Upper lobe of left lung (tissue), 6 donors: ENCODE measurements at regions not wholly inside any gene's neighbourhood (a gene's known extent, or its start where the extent isn't known, plus 50 kb on each side); places are given as distances from the start of the nearest gene placed in this dataset.

ENCODE experiments used
- ATAC-seq, 2 donors: fragments of 200-7000 bp; cut with Tn5 transposase; one replicate each; pipeline ENCODE4 v1.9.1; 2022; ENCODE audit warnings: mild to moderate bottlenecking in 2 of 2, moderate library complexity in 2 of 2; ENCODE audit not compliant: low FRiP score in 2 of 2
- DNase-seq, 2 donors: peaks; one replicate each; pipeline ENCODE4 v3.0.0-alpha.2; 2019 to 2020
- H3K27ac ChIP-seq, 4 donors: fragments of 200-600 bp; sonication (generic); one replicate each; pipeline ENCODE4 v1.5.1; 2016 to 2019
- H3K27me3 ChIP-seq, 4 donors: fragments of 200-600 bp; sonication (generic); one replicate each; pipeline ENCODE4 v1.5.1; 2017 to 2019
- H3K36me3 ChIP-seq, 4 donors: fragments of 200-600 bp; sonication (generic); one replicate each; pipeline ENCODE4 v1.5.1; 2016 to 2019
- H3K4me1 ChIP-seq, 4 donors: fragments of 200-600 bp; sonication (generic); one replicate each; pipeline ENCODE4 v1.5.1; 2018 to 2019
- H3K4me3 ChIP-seq, 4 donors: fragments of 200-600 bp; sonication (generic); one replicate each; pipeline ENCODE4 v1.5.1; 2017 to 2019; ENCODE audit warnings: mild to moderate bottlenecking in 2 of 4, moderate library complexity in 1 of 4
- H3K9me3 ChIP-seq, 4 donors: fragments of 200-600 bp; sonication (generic); one replicate each; pipeline ENCODE4 v1.5.1; 2018 to 2019
- CTCF ChIP-seq, 6 experiments: fragments of 450-650 bp in 4 of 6; fragments of 200-600 bp in 2 of 6; sonication (generic) in 2 of 6; IDR thresholded peaks; one replicate each; pipeline ENCODE4 v1.5.1; 2016 to 2019; ENCODE audit warnings: antibody characterized with exemption in 6 of 6
- EP300 ChIP-seq, 4 donors: sonication (generic); formaldehyde crosslinking; IDR thresholded peaks; one replicate each; pipeline ENCODE4 v1.5.1; 2017; ENCODE audit warnings: antibody characterized with exemption in 4 of 4, control low read depth in 2 of 4
- POLR2A ChIP-seq, 4 donors: fragments of 450-650 bp; IDR thresholded peaks; one replicate each; pipeline ENCODE4 v1.5.1; 2016 to 2017; ENCODE audit warnings: antibody characterized with exemption in 4 of 4, mild to moderate bottlenecking in 2 of 4
- POLR2AphosphoS5 ChIP-seq, 2 donors: sonication (generic); formaldehyde crosslinking; IDR thresholded peaks; one replicate each; pipeline ENCODE4 v1.5.1; 2017; ENCODE audit warnings: antibody characterized with exemption in 2 of 2
- WGBS, 2 donors: methylation state at CpG; one replicate each; pipeline ENCODE4 v1.1.5; 2017 to 2018; 5-methylcytosine and 5-hydroxymethylcytosine counted together
- donor health status: DM: no; HTN: no; CAD: no; lungs with moderate emphysema.
- donor health status: DM: no; HTN: yes; CAD: no; lungs with severe emphysema.

DNA sequence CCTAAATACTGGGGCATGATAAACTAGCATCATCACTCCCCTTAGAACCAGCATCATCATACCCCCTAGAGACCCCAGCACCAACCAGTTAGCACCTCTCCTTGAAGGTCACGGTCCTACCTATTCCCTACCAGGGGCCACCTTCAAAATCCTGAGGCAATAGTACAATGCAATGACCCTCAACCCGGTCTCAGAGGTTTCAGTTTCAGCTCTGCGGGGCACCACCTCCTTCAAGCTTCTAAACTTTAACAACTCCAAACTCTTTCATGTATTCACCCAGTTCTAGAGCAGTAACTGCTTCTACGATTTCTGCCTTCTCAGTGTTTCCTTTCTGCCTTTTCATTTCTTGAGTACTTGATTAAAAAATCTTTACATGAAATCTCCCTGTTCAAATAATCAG, 130.1 kb upstream of the EPB41L4A start:
- H3K4me1 ChIP-seq = peaks cover 0 to 3% (median 0%) of the 10 kb centered on the region in 4 donors
- no peak overlapping the region for H3K4me3 ChIP-seq
- H3K27ac ChIP-seq = no peak overlapping the region
- TF ChIP-seq EP300 (IDR thresholded peaks at IDR 0.05) (no peak), POLR2AphosphoS5 (IDR thresholded peaks at IDR 0.05) (no peak), POLR2A (IDR thresholded peaks at IDR 0.05) (no peak), CTCF (IDR thresholded peaks at IDR 0.05) (no peak)
- H3K9me3 ChIP-seq = no peaks in the 10 kb centered on the region
- no peaks in the 10 kb centered on the region for H3K36me3 ChIP-seq
- H3K27me3 ChIP-seq = no peaks in the 10 kb centered on the region
- DNase-seq (no peak), ATAC-seq (no peak)
- WGBS, 2 donors = 68 to 71% methylated on average over 4 of the region's 4 CpGs

- Histone ChIP-seq H3K9me3 (no peaks in the 10 kb centered on the region), H3K27me3 (no peaks in the 10 kb centered on the region), H3K27ac (no peak overlapping the region), H3K4me3 (no peak overlapping the region), H3K4me1 (peaks cover 0 to 3% (median 0%) of the 10 kb centered on the region in 4 donors), H3K36me3 (no peaks in the 10 kb centered on the region)
- no peak for DNase-seq
- TF ChIP-seq CTCF (IDR thresholded peaks at IDR 0.05) (no peak), POLR2A (IDR thresholded peaks at IDR 0.05) (no peak), POLR2AphosphoS5 (IDR thresholded peaks at IDR 0.05) (no peak), EP300 (IDR thresholded peaks at IDR 0.05) (no peak)
- WGBS, 2 donors = 67 to 72% methylated on average over 2 of the region's 2 CpGs
- ATAC-seq = no peak
Observed at GRCh38 chr5:112549605-112550166, 130.6 kb upstream of the EPB41L4A start.

GRCh38 chr5:112551419-112552032, 132.4 kb upstream of the EPB41L4A start:
- TF ChIP-seq POLR2AphosphoS5 (IDR thresholded peaks at IDR 0.05) (no peak), CTCF (IDR thresholded peaks at IDR 0.05) (peak; percentile 49 to 81 (median 72))
- no peak overlapping the region for H3K4me3 ChIP-seq
- ATAC-seq (peak in 1 of 2 donors; percentile 63), DNase-seq (no peak)
- 44 to 47% methylated on average over 5 of the region's 5 CpGs for WGBS, 2 donors
- no peaks in the 10 kb centered on the region for H3K9me3 ChIP-seq
- no peaks in the 10 kb centered on the region for H3K27me3 ChIP-seq
- H3K27ac ChIP-seq = no peak overlapping the region
- no peaks in the 10 kb centered on the region for H3K36me3 ChIP-seq
- peaks cover 0 to 3% (median 0%) of the 10 kb centered on the region in 4 donors for H3K4me1 ChIP-seq

DNA sequence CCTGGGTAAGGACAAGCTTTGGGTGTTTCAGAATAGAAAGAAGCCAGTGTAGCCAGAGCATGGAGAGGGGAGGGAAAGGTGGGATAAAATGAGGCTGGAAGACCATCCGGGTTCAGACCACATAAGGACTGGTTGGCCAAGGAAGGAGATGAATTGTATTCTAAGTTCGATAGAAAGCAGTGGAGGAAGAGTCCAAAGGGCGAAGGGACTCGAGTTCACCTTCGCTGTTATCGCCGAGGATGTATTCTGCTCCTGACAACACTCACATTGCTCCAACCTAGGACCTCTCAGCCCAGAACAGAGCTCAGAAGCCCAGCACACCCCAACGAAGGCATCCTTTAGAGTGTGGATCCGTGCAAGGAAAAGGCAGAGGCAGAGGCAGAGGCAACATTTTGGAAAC, 133.1 kb upstream of the EPB41L4A start:
- WGBS, 2 donors = 94% methylated on average over 9 of the region's 9 CpGs
- no peaks in the 10 kb centered on the region for H3K27me3 ChIP-seq
- no peak for DNase-seq

More for the DNA sequence above, 133.1 kb upstream of the EPB41L4A start:
- Histone ChIP-seq H3K36me3 (no peaks in the 10 kb centered on the region), H3K4me1 (peaks cover 0 to 3% (median 0%) of the 10 kb centered on the region in 4 donors), H3K9me3 (no peaks in the 10 kb centered on the region), H3K4me3 (no peak overlapping the region), H3K27ac (no peak overlapping the region)
- TF ChIP-seq POLR2AphosphoS5 (IDR thresholded peaks at IDR 0.05) = no peak
- no peak for TF ChIP-seq CTCF (IDR thresholded peaks at IDR 0.05)
- TF ChIP-seq EP300 (IDR thresholded peaks at IDR 0.05) = no peak
- TF ChIP-seq POLR2A (IDR thresholded peaks at IDR 0.05) = no peak
- no peak for ATAC-seq
